Inflammatory macrophage (primary cell): ENCODE measurements at regions not wholly inside any gene's neighbourhood (a gene's known extent, or its start where the extent isn't known, plus 50 kb on each side); places are given as distances from the start of the nearest gene placed in this dataset.

Experiments used
- DNase-seq, 2 donors: peaks; one replicate each; pipeline ENCODE4 v3.0.0-alpha.2; 2020 to 2022

DNA sequence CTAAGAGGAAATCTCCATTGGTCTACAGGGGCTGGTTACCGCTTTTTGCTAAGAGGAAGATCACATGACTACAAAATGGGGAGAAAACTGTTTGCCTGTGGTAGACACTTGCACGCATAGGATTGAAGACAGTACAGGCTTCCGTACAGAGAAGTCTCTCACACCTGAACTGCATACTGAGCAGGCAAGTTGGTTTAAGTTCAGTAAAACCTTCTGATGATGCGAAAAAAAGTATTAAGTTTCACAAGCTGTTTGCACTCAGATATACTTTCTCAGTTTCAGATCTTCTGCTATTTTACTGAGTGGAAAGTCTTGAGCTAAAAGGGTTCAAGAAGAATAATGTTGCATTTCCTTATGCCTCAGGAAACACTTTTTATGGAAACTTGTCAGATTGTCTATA is 292.2 kb upstream of the MC4R start:
- no peak for DNase-seq

DNA sequence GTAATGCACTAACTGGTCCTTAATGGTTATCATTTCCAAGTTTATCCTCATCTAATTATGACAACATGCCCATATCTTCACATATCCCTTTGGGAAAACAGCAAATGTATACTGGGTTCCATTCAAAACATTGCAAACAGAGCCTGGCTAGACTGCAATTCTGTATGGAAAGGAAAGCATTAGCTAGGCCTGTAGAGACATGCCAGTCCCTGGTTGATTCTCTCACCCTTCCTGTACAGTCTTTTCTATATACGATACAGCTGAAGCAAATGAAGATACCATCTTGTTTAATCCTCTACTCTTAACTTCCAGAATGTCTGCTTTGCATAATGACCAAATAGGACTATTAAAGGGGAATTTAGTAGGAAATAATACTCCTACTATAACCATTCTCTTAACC is 294.4 kb upstream of the MC4R start:
- DNase-seq, result no peak

DNA sequence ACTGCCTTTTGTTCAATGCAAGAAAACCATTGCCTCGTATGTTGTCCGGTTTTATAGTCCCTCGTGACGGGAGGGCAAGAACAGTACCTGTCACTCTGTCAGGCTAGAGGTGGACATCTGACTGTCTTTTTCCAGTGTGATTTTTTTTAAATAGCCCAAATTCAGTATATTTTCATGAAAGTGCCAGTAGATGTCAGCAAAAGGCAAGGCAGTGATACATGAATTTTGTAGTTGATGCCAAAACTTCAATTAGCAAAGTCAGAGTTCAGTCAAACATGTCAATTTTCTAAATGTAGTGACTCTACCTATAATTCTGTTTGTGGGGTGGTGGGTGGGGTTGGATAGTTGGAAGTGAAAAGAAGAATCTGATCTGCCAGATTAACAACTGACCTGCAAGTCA is 296.0 kb upstream of the MC4R start:
- no peak for DNase-seq

DNA sequence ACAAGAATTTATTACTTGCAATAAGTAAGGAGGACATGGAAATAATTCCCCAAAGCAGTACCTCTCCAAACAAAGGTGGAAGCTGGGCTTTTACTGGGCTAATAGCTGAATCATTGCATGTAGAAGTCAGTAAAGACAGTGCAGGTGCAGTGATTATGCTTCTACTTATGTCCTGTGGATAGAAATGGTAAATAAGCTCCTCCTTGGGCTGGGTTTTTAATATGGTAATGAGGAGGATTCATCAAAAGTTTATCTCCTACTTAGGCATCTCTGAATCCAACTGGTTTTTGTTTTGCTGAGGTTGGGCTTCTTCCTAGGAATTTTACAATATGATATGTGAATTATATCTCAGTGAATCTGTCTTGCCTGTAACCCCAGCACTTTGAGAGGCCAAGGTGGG is 297.4 kb upstream of the MC4R start:
- no peak for DNase-seq

DNA sequence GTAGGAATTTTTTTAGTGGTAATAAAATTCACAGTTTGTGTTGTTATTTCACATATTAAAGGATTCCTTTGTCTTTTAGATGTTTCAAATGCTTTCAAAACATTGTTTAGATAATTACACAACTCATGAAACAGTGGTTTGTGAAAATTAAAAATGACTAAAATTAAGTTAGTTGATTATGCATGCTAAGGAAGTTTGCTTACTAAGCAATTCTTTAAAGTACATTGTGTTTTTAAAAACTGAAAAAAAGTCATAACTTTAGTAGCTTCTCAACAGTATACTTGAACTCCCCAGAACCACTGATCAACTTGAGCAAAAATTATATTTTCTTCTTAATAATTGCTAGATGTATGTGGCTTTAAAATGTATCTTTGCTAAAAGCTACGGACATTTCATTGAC is 298.4 kb upstream of the MC4R start:
- no peak for DNase-seq

DNA sequence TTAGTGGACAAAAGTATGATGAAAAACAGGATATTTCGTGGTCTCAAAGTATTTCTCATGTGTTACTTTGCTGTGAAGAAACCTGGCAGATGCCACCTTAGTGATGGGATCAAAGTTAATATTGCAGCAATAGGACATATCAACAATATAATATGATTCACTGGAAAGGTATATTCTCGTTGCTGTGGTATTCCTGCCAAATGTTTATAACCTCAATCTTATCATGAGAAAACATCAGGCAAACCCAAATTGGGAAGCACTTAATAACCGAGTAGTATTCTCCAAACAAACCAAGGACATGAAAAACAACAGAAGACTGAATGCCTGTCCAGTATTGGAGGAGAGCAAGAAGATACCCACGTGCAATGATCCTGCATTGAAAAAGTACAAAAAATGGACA is 302.6 kb upstream of the MC4R start:
- no peak for DNase-seq

DNA sequence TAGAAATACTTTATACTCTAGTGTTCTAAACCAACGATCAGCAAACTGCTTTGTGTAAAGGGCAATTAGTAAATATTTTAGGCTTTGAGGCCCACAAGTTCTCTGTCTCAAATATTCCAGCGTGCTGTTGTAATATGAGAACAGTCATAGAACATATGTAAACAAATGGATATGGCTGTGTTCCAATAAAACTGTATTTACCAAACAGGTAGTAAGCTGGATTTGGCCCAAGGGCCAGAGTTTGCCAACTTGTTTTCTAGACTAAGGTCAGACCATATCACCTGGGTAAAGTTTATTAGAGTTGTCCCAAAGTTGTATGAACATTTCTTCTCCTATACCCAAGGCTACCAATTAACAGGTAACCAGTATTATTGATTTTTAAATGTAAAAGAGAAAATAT is 303.2 kb upstream of the MC4R start:
- no peak for DNase-seq

DNA sequence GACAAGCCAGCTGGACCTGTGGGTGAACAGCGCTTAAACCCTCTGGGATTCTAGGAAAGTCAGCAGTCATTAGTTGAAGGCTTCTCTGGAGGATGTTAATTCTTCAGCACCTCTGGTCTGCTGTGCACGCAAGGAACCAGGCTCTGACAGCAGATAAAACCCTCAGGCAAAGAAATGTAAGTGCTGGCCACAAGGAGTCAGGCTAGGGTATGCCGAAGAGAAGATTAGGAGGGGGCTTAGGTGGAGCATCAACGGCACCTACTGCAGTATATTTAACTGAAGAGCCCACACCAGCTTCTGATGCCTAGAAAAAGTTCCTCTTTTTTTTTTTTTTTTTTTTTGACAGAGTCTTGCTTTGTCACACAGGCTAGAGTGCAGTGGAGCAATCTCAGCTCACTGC is 304.2 kb upstream of the MC4R start:
- no peak for DNase-seq

DNA sequence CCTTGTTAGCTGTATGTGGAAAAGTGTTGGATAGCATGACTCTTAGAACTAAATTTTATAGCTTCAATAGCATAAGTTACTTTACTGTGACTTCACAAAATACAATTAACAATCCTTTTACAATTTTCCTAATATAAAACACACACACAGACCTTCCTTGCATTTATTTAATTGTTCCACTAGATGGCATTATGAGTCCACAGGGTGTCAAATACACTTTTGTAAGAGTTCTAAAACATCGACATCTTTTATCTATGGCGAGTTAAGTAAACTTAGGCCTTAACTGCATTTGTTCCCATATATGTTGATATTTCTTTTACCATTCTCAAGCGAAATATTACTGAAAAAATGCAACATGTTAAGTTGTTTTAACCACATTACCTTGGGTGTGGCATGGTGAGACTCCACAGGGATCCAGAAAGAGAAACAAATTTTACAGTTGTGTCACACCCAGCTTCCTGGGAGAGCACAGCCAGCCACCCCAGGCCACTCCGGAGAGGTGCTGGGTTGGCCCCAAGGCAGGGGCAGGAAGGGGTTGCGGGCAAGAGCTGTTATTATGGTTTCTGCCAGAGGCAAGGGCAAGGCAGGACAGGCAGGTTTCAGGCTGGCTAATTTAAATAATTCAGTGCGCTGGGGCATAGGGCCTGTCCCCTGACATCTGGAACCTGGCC is 312.4 kb upstream of the MC4R start:
- no peak for DNase-seq

DNA sequence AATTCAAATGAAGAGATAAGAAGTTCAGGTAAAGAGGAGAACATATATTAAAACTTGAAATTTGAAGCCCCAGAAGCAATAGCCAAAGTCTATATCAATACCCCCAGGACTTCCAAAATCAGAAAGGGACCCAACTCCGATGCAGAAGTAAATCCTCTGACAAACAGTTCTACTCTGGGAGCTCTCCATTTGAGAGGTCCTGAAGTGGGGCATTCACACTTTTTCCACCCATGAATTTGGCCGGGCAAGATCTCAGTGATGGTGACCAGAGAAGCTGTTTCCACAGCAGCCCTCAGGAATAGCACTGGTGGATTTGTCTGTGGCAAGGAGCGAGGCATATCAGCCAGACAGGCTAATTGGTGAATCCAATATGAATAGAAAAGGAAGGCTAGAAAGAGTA is 313.6 kb upstream of the MC4R start:
- no peak for DNase-seq

DNA sequence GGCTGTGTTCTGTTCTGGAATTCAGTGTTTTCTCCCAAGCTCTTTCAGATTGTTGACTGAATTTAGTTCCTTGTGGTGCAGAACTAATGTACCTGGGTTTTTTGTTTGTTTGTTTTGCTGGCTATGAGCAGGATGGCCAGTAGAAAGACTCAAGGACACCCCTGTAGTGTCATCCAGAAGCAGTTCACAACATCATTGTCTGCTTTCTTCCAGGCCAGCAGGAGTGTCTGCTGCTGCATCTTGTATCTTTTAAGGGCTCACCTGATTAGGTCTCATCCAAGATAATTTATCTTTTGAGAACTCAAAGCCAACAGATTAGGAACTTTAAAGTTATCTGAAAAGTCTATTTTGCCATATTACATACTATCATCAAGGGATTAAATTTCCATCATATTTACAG is 318.5 kb upstream of the MC4R start:
- DNase-seq, result no peak

DNA sequence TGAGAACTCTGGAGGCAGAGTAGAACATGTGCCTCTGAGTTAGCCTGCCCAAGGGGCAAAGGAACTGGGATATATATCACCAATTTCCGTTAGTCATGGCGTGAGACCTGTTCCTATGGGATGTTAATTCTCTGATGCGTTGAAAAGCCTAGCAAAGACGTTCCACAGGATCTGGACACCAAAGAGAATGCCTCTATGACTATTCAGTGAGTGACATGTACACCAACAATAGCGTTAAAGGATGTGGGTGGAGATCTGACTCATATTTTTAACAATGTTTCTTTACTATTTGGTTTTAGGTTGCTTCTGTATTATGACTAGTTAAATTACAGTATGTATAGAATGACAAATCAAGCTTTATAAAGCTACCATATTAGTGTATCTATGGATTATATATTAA is 320.9 kb upstream of the MC4R start:
- no peak for DNase-seq

DNA sequence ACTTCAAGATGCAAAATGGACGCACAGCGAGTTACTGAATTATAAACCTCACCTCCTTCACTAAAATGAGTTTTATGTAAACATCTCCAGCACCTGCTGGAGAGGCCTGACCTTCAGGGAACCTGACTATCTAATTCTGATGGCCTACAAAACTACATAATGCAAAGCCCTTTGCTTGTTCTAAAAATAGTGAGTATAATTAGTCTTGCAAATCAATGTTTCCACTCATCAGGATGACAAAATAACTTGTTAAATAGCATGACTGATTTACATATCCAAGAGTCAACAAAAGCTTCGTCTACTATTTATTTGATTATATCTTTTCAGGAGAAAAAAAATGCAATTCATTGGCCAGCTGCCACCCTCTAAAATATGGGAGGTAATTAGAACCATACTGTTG is 326.3 kb upstream of the MC4R start:
- no peak for DNase-seq

DNA sequence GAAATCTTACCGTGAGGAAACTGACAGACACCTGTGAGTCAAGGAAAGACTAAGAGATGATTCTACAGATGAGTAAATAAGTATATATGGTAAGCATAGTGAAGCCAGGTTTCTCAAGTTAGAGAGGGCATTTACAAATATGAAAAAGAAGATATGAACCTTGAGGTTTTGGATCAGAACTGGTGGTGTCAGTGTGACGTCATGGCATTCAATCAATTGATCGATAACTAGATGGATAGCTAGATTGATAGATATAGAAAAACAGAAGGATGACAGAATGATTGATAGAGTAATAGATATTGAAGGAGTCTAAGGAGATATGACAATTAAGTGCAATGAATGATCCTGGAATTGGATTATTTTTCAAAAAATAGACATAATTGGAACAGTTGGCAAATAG is 350.2 kb upstream of the MC4R start:
- no peak for DNase-seq

DNA sequence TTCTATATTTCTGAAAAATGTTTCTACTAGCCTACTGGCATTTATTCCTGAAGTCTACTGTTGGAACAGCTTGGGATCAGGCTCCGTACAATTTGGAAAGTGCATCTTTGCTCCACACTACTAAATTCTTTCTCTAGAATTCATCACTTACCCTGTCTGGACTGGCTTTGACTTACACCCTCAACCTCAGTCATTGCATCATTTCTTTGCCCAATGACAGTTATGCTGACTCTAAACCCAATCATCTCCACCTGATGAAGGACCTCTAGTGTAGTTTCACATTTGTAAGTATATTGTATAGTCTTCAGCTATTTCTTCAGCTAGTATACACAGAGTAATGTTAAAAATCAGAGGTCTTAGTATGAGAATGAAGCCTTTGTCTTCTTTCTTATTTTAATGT is 359.6 kb upstream of the MC4R start:
- DNase-seq, result no peak

DNA sequence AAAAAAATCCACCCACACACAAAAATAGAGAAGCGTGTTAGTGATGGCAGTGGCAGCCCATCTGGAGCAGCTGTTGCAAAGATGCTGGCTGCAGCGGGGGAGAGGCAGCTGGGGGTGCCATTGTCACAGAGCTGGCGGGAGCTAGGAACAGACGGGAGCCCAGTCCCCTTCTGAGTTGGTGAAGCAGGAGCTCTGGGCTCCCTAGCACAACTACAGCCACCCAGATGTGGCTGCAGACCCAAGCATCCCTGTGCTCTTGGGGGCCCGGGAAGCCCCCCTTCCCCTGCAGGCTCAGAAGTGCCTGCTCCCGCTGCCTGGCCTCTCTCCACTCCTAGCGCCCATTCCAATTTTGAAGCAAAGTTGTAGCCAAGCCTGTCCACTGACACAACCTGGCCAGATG is 366.6 kb upstream of the MC4R start:
- DNase-seq, result no peak

DNA sequence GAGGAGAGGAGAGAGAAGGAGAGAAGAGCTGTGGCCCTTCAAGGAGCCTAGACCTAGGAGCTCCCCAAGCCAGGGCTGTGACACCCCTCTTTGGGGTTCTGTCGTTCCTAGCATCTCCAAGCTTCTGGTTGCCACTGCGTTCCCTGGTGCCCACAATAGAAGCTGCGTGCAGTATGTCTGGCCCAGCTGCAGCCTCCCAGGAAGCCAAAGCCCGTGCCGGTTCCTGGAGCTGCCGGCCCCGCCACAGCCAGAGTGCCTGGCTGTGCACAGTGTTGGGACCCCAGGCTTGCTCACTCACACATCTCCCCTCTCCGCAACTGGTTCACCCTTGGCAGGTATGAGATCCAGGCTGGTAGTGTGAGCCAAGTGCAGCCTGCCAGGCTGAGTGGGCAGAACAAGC is 367.7 kb upstream of the MC4R start:
- DNase-seq, result no peak

DNA sequence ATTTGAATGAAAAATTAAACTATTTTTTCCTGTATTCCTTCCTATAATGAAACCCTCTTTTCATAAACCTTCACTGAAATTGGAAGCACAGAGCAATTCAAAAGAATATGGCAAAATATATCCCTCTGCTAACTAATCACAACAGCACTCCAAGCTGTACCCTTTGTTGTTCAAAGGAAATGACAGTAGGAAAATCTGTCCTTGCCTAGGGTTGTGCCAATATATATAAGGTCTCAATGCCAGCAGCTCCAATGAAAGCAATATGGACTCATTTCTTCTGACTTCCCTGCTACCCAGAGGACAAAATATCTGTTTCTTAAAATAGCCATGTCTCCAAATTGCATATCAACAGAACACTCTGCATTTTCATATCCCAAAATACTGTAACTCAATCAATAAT is 373.9 kb upstream of the MC4R start:
- no peak for DNase-seq

DNA sequence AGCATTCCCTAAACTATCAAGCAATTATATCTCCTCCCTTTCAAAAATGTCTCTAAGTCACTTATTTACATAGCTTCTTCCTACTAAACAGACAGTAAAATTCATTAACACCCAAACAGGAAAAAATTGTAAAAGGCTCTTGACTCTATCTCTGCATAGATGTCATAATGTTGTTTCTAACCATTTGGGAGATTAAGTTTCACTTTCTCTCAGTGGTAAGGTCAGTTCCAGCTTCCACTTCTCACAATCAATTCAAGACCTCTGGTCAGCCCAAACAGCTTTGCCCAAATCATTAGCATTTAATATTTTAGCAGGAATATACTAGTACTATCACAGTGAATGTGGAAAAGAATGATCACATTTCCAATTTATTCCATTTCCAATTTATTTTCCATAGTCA is 374.3 kb upstream of the MC4R start:
- DNase-seq, result no peak

DNA sequence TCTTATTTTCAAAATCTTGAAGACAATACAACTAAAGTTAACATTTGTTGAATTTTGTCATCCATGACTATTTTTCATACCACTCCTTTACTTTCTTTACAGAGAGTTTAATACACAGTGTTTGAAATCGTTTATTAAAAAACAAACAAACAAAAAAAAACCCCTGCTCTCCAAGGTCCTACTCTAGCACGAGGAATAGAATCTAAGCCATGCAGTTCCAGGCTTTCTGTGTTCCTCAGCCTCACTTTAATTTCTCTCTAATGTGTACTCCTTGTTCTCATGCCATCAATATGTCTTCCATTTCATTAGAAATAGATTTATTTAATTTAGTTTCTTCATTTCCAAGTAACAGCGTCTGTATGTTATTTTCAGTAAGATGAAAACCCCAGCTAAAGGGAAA is 381.2 kb upstream of the MC4R start:
- no peak for DNase-seq

DNA sequence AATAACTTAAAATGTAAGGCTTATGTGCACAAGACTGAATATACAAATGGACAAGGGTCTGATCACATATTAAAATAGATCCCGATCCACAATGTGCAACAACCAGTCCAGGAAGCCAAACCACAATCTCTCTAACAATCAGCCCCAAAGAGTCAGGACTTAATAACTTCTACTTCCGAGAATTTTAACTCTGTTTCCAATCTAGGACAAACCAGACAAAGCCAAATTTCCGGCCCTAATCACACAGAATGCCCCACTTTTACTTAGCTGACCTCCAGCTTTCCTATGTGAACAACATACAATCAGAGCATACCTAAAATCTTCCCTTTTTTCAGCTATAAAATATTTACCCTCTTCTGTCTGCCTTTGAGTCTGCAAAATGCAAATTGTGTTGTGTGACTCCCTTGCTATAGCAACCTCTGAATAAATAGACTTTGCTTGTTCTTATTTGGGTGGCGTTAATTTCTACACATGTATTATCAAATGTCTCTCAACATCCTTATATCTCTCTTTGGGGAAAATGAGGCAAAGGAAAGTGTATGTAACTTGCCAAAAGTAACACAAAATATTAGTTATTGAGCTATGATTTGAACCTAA is 381.9 kb upstream of the MC4R start:
- no peak for DNase-seq

DNA sequence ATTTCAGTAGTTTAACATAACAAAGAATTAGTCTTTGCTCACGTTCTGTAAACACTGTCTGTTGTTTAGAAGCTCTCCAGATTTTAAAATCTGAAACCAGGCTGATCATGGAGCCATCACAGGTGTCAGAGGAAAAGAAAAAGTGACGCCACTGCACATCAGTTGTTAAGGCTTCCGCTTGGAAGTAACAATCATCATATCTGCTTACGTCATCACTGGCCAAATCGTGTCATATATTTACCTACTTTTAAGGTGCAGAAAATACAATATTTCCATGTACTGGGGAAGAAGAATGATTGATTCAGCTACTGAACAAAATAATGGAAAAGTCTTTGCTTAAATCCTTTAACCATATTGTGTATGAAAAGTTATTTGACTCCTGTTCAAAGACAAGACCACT is 382.6 kb upstream of the MC4R start:
- DNase-seq, result no peak

DNA sequence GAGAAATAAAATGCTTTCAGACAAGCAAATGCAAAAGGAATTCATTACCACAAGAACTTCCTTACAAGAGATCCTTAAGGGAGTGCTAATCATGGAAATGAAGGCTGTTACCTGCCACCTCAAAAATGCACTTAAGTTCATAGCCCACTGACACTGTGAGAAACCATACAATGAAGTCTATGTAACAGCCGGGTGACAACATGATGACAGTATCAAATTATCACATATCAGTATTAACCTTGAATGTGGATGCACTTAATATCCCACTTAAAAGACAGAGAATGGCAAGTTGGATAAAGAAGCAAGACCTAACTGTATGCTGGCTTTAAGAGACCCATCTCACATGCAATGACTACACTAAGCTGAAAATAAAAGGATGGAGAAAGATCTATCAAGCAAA is 403.4 kb upstream of the MC4R start:
- DNase-seq, result no peak

DNA sequence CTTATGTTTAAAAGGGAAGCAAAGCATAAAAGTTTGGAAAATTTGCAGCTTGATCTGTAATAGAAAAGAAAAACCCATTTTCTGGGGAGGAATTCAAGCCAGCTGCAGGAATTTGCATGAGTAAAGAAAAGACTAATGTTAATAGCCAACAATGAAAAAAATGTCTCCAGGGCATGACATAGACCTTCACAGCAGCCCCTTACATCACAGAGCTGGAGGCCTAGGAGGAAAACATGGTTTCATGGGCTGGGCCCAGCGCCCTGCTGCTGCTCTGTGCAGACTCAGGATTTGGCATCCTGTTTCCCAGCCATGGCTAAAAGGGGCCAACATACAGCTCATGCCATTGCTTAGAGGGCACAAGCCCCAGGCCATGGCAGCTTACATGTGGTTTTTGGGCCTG is 411.6 kb upstream of the MC4R start:
- DNase-seq, result no peak

DNA sequence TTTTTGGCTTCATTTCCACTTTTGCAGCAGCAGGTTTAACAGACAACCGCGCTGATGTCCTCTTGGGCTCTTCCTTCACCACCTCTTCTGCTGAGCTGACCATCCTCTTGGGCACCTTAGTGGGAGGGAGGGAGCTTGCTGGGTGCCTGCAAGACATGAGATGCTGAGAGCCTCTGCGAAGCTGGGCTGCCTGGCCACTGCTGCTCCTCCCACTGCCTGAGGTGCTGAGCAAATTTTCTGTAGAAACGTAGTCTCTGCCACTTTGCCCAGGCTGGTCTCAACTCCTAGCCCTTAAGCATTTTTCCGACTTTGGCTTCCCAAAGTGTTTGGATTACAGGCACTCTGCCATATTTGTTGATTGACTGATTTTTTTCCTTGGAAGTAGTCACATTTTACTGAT is 422.2 kb upstream of the MC4R start:
- DNase-seq, result no peak
